Breast epithelium (tissue), 3 donors: ENCODE measurements at regions not wholly inside any gene's neighbourhood (a gene's known extent, or its start where the extent isn't known, plus 50 kb on each side); places are given as distances from the start of the nearest gene placed in this dataset.

ENCODE experiments used
- POLR2A ChIP-seq: fragments of 450-650 bp; IDR thresholded peaks from one replicate; pipeline ENCODE4 v1.6.1; 2016; ENCODE audit warnings: antibody characterized with exemption, mild to moderate bottlenecking, moderate library complexity
- POLR2AphosphoS5 ChIP-seq, 3 donors: sonication (generic); formaldehyde crosslinking; IDR thresholded peaks; one replicate each; pipeline ENCODE4 v1.6.1; 2017; ENCODE audit warnings: antibody characterized with exemption in 3 of 3

DNA sequence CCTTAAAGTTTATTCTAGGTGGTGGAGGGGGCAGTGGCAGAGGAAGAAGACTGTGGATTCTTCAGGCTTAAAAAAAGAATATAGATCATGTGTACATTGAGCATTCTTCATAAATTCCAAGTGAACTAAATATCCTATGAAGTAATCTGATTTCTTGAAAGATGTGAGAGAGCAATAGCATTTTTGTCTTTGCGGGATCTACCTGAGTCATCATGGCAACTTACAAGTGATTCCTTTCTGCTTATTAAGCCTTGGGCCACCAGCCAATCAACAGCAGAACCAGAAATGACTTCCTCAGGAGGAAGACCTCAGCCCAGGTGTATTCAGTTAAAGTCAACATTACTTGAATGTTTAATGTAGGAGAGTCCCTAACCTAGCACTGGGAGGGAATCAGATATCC, 756.9 kb downstream of the TFAP2A start:
- TF ChIP-seq POLR2AphosphoS5 (IDR thresholded peaks at IDR 0.05) (no peak), POLR2A (no peak)
